ENCODE measurements at regions not wholly inside any gene's neighbourhood (a gene's known extent, or its start where the extent isn't known, plus 50 kb on each side); places are given as distances from the start of the nearest gene placed in this dataset.

DNA sequence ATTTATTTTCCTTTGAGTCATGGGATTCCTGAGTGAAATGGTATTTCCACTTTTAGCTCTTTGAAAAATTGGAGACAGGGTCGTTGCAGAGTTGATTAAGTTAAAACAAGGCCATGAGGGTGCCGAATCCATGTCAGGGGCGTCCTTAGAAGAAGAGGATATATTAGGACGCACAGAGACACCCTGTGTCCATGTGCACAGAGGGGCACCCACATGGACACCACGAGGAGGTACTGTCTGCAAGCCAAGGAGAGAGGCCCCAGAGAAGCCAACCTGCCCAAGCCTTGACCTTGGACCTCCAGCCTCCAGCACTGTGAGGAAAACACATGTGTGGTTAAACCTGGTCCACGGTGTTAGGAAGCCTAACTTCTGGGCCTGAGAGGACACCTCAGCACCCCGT lies 113.9 kb upstream of the THBS2 start:
- TF ChIP-seq, protein P1, sequence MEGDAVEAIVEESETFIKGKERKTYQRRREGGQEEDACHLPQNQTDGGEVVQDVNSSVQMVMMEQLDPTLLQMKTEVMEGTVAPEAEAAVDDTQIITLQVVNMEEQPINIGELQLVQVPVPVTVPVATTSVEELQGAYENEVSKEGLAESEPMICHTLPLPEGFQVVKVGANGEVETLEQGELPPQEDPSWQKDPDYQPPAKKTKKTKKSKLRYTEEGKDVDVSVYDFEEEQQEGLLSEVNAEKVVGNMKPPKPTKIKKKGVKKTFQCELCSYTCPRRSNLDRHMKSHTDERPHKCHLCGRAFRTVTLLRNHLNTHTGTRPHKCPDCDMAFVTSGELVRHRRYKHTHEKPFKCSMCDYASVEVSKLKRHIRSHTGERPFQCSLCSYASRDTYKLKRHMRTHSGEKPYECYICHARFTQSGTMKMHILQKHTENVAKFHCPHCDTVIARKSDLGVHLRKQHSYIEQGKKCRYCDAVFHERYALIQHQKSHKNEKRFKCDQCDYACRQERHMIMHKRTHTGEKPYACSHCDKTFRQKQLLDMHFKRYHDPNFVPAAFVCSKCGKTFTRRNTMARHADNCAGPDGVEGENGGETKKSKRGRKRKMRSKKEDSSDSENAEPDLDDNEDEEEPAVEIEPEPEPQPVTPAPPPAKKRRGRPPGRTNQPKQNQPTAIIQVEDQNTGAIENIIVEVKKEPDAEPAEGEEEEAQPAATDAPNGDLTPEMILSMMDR (conservative IDR thresholded peaks at IDR 0.05; ENCODE audit: low read depth, low read length), result no peak
- no peak for TF ChIP-seq EZH2 (IDR thresholded peaks at IDR 0.05; ENCODE audit: low read length, unreplicated experiment)
- no peak for TF ChIP-seq EZH2phosphoT487 (IDR thresholded peaks at IDR 0.05; ENCODE audit: borderline replicate concordance, low read length)

Data from PC-3 (cell line).